OCI-LY3 (cell line): ENCODE measurements at regions not wholly inside any gene's neighbourhood (a gene's known extent, or its start where the extent isn't known, plus 50 kb on each side); places are given as distances from the start of the nearest gene placed in this dataset.

Experiments
- EZH2phosphoT487 ChIP-seq: fragments of 200-600 bp; shearing (Covaris generic); IDR thresholded peaks from 2 replicates; pipeline ENCODE4 v1.6.1; 2018; ENCODE audit warnings: antibody characterized with exemption, mixed run types, low read depth
- TF ChIP-seq, protein P1 (sequence below): fragments of 200-600, 300-600 bp; sonication (generic); IDR thresholded peaks from 2 replicates; pipeline ENCODE4 v1.5.1; 2014; ENCODE audit warnings: antibody characterized with exemption, low read length, low read depth

DNA sequence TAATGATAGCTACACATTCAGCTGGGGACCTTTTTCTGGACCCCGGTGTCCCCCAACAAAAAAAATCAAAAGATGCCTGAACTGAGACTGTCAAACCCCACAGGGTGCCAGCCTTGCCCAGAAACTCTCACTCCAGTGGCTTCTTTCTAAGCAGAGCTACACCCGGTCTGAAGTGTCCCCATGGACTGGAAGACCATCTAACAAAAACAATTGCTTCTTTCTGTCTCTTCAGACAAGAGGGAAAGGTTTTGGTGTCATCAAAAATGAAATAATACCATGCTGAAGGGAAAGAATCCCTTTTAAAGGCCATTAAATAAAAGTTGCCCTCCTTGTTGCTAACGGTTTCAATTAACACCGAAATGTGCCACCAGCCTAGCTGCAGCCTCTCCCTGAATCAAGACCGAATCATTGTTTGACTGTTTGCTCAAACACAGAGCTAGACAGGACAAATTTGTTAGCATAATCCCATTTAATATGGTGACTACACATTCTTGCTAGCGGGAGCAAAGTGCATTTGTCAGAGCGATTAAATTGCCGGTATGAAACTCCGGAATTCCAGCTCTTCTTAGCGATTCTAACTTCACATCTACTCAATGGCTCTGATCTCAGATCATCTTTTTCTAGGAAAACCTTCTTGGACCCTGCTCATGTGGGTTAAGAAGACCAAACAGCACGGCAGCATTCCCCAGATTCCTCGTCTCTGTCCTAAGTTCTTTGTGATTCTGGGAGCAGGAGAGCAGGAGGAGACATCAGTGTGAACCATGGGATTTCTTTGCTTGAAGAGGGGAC, 397.5 kb upstream of the PRKCQ start:
- TF ChIP-seq, protein P1, sequence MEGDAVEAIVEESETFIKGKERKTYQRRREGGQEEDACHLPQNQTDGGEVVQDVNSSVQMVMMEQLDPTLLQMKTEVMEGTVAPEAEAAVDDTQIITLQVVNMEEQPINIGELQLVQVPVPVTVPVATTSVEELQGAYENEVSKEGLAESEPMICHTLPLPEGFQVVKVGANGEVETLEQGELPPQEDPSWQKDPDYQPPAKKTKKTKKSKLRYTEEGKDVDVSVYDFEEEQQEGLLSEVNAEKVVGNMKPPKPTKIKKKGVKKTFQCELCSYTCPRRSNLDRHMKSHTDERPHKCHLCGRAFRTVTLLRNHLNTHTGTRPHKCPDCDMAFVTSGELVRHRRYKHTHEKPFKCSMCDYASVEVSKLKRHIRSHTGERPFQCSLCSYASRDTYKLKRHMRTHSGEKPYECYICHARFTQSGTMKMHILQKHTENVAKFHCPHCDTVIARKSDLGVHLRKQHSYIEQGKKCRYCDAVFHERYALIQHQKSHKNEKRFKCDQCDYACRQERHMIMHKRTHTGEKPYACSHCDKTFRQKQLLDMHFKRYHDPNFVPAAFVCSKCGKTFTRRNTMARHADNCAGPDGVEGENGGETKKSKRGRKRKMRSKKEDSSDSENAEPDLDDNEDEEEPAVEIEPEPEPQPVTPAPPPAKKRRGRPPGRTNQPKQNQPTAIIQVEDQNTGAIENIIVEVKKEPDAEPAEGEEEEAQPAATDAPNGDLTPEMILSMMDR: no peak
- TF ChIP-seq EZH2phosphoT487: no peak
